ENCODE measurements at regions not wholly inside any gene's neighbourhood (a gene's known extent, or its start where the extent isn't known, plus 50 kb on each side); places are given as distances from the start of the nearest gene placed in this dataset.

- Mint-ChIP-seq H3K9me3 (peaks cover 17 to 40% of the 10 kb centered on the region in 2 donors), H3K27ac (no peak overlapping the region), H3K36me3 (peaks cover 10% of the 10 kb centered on the region), H3K27me3 (ENCODE audit: low read depth in 2 of 2) (no peaks in the 10 kb centered on the region), H3K4me1 (no peaks in the 10 kb centered on the region), H3K4me3 (no peak overlapping the region)
- H3K9me3 ChIP-seq (ENCODE audit: control insufficient read depth, insufficient read depth, low read length): peaks cover 15% of the 10 kb centered on the region
- intact Hi-C loops (cut with micrococcal nuclease): no loop called here
- H3K27ac ChIP-seq (ENCODE audit: low read length): no peak overlapping the region
- H3K4me1 ChIP-seq (ENCODE audit: control insufficient read depth, insufficient read depth, low read length): no peaks in the 10 kb centered on the region
- TF ChIP-seq CTCF (IDR thresholded peaks at IDR 0.05): no peak
- WGBS (ENCODE audit: insufficient coverage): 85% methylated on average over 4 of the region's 4 CpGs
- H3K36me3 ChIP-seq (ENCODE audit: control insufficient read depth, insufficient read depth, low read length): no peaks in the 10 kb centered on the region
- no peak for DNase-seq
- ATAC-seq: no peak
- H3K4me3 ChIP-seq (ENCODE audit: low read length): no peak overlapping the region
- no peaks in the 10 kb centered on the region for H3K27me3 ChIP-seq (ENCODE audit: control insufficient read depth, insufficient read depth, low read length)
Observed at GRCh38 chr12:86526060-86526595, 269.9 kb upstream of the MGAT4C start.

- DNase-seq: no peak
- no peak overlapping the region for H3K4me3 ChIP-seq (ENCODE audit: low read length)
- peaks cover 22 to 49% of the 10 kb centered on the region in 2 donors for H3K9me3 Mint-ChIP-seq
- no peaks in the 10 kb centered on the region for H3K4me1 Mint-ChIP-seq
- no peaks in the 10 kb centered on the region for H3K27me3 Mint-ChIP-seq (ENCODE audit: low read depth in 2 of 2)
- no peak overlapping the region for H3K27ac ChIP-seq (ENCODE audit: low read length)
- no peak overlapping the region for H3K27ac Mint-ChIP-seq
- H3K36me3 Mint-ChIP-seq: peaks cover 10% of the 10 kb centered on the region
- H3K9me3 ChIP-seq (ENCODE audit: control insufficient read depth, insufficient read depth, low read length): peaks cover 15% of the 10 kb centered on the region
- H3K36me3 ChIP-seq (ENCODE audit: control insufficient read depth, insufficient read depth, low read length): no peaks in the 10 kb centered on the region
- no peak overlapping the region for H3K4me3 Mint-ChIP-seq
- no peaks in the 10 kb centered on the region for H3K4me1 ChIP-seq (ENCODE audit: control insufficient read depth, insufficient read depth, low read length)
- intact Hi-C loops (cut with micrococcal nuclease): no loop called here
- no peak for TF ChIP-seq CTCF (IDR thresholded peaks at IDR 0.05)
- 86% methylated on average over 3 of the region's 3 CpGs for WGBS (ENCODE audit: insufficient coverage)
- ATAC-seq: no peak
- H3K27me3 ChIP-seq (ENCODE audit: control insufficient read depth, insufficient read depth, low read length): no peaks in the 10 kb centered on the region
Observed at GRCh38 chr12:86523844-86524243, 267.7 kb upstream of the MGAT4C start.

GRCh38 chr12:86521870-86522269 lies 265.7 kb upstream of the MGAT4C start:
- H3K4me1 ChIP-seq (ENCODE audit: control insufficient read depth, insufficient read depth, low read length): no peaks in the 10 kb centered on the region
- TF ChIP-seq CTCF (IDR thresholded peaks at IDR 0.05): no peak
- H3K27me3 ChIP-seq (ENCODE audit: control insufficient read depth, insufficient read depth, low read length): no peaks in the 10 kb centered on the region
- H3K9me3 ChIP-seq (ENCODE audit: control insufficient read depth, insufficient read depth, low read length): peaks cover 14% of the 10 kb centered on the region
- intact Hi-C loops (cut with micrococcal nuclease): no loop called here
- H3K27ac ChIP-seq (ENCODE audit: low read length): no peak overlapping the region
- Mint-ChIP-seq H3K4me3 (no peak overlapping the region), H3K36me3 (peaks cover 10% of the 10 kb centered on the region), H3K27ac (no peak overlapping the region), H3K9me3 (peaks cover 22 to 37% of the 10 kb centered on the region in 2 donors), H3K4me1 (no peaks in the 10 kb centered on the region), H3K27me3 (ENCODE audit: low read depth in 2 of 2) (no peaks in the 10 kb centered on the region)
- no peak overlapping the region for H3K4me3 ChIP-seq (ENCODE audit: low read length)
- ATAC-seq: no peak
- no peak for DNase-seq
- H3K36me3 ChIP-seq (ENCODE audit: control insufficient read depth, insufficient read depth, low read length): no peaks in the 10 kb centered on the region
- no CpG with 5 or more reads among the region's 1 CpG for WGBS (ENCODE audit: insufficient coverage)

GRCh38 chr12:86513226-86513625 lies 257.0 kb upstream of the MGAT4C start:
- Histone ChIP-seq H3K27ac (ENCODE audit: low read length) (no peak overlapping the region), H3K9me3 (ENCODE audit: control insufficient read depth, insufficient read depth, low read length) (no peaks in the 10 kb centered on the region), H3K27me3 (ENCODE audit: control insufficient read depth, insufficient read depth, low read length) (no peaks in the 10 kb centered on the region), H3K4me1 (ENCODE audit: control insufficient read depth, insufficient read depth, low read length) (no peaks in the 10 kb centered on the region), H3K4me3 (ENCODE audit: low read length) (no peak overlapping the region), H3K36me3 (ENCODE audit: control insufficient read depth, insufficient read depth, low read length) (no peaks in the 10 kb centered on the region)
- TF ChIP-seq CTCF (IDR thresholded peaks at IDR 0.05): no peak
- DNase-seq: no peak
- Mint-ChIP-seq H3K36me3 (peaks cover 7% of the 10 kb centered on the region), H3K4me1 (no peaks in the 10 kb centered on the region), H3K27ac (no peak overlapping the region), H3K4me3 (no peak overlapping the region), H3K27me3 (ENCODE audit: low read depth in 2 of 2) (no peaks in the 10 kb centered on the region), H3K9me3 (peaks cover 10% of the 10 kb centered on the region in 2 donors)
- 85% methylated on average over 2 of the region's 2 CpGs for WGBS (ENCODE audit: insufficient coverage)
- no peak for ATAC-seq
- intact Hi-C loops (cut with micrococcal nuclease): no loop called here
